GM23338 (cell line): ENCODE measurements at regions not wholly inside any gene's neighbourhood (a gene's known extent, or its start where the extent isn't known, plus 50 kb on each side); places are given as distances from the start of the nearest gene placed in this dataset.

Experiments used
- ATAC-seq: fragments of 200-7000 bp; cut with Tn5 transposase; 3 replicates; pipeline ENCODE4 v1.9.1; 2020
- DNase-seq: peaks from one replicate; pipeline ENCODE4 v3.0.0-alpha.2; 2015; ENCODE audit warnings: low spot score
- H2AFZ ChIP-seq: fragments of 200-600 bp; sonication (generic); 2 replicates; pipeline ENCODE4 v1.8.0; 2016; ENCODE audit warnings: antibody characterized with exemption, mild to moderate bottlenecking, moderate library complexity
- H3F3A ChIP-seq: fragments of 200-600 bp; sonication (generic); replicated peaks from 2 replicates; pipeline ENCODE4 v1.8.0; 2017; ENCODE audit warnings: antibody characterized with exemption, mixed run types, low read depth
- H3K27ac ChIP-seq: fragments of 200-600 bp; sonication (generic); 2 replicates; pipeline ENCODE4 v1.6.1; 2016; ENCODE audit warnings: low read depth
- H3K27me3 ChIP-seq: fragments of 200-600 bp; sonication (generic); 2 replicates; pipeline ENCODE4 v1.8.0; 2016; ENCODE audit warnings: mild to moderate bottlenecking, mixed run types, moderate library complexity; ENCODE audit not compliant: insufficient read depth
- H3K36me3 ChIP-seq: fragments of 200-600 bp; sonication (generic); 2 replicates; pipeline ENCODE4 v1.8.0; 2016; ENCODE audit warnings: mild to moderate bottlenecking; ENCODE audit not compliant: insufficient read depth
- H3K4me1 ChIP-seq: fragments of 200-600 bp; sonication (generic); 2 replicates; pipeline ENCODE4 v1.8.0; 2016; ENCODE audit warnings: mild to moderate bottlenecking, moderate library complexity; ENCODE audit not compliant: insufficient read depth
- H3K4me2 ChIP-seq: fragments of 200-600 bp; sonication (generic); 2 replicates; pipeline ENCODE4 v1.7.1; 2017; ENCODE audit warnings: mixed run types
- H3K4me3 ChIP-seq: fragments of 200-600 bp; sonication (generic); 2 replicates; pipeline ENCODE4 v1.6.1; 2016; ENCODE audit warnings: mixed run types
- H3K79me2 ChIP-seq: fragments of 200-600 bp; sonication (generic); replicated peaks from 2 replicates; pipeline ENCODE4 v1.8.0; 2017; ENCODE audit warnings: mild to moderate bottlenecking; ENCODE audit not compliant: insufficient read depth
- H3K9me2 ChIP-seq: fragments of 200-600 bp; sonication (generic); 2 replicates; pipeline ENCODE4 v1.8.0; 2017; ENCODE audit not compliant: insufficient read depth
- H4K20me1 ChIP-seq: fragments of 200-600 bp; sonication (generic); replicated peaks from 2 replicates; pipeline ENCODE4 v1.8.0; 2017; ENCODE audit warnings: mild to moderate bottlenecking; ENCODE audit not compliant: insufficient read depth
- H3K27ac Mint-ChIP-seq: 2 replicates; pipeline ENCODE4 v1.8.0; 2020; ENCODE audit warnings: inconsistent platforms, mild to moderate bottlenecking, moderate library complexity, mixed read lengths
- H3K27me3 Mint-ChIP-seq: 3 replicates; pipeline ENCODE4 v1.8.0; 2022; ENCODE audit warnings: low read depth, mild to moderate bottlenecking, moderate library complexity, mixed read lengths, inconsistent platforms; ENCODE audit not compliant: insufficient read depth, poor library complexity
- H3K36me3 Mint-ChIP-seq: 3 replicates; pipeline ENCODE4 v1.8.0; 2021; ENCODE audit warnings: low read depth, mild to moderate bottlenecking, inconsistent platforms, moderate library complexity, mixed read lengths
- H3K4me1 Mint-ChIP-seq: 3 replicates; pipeline ENCODE4 v1.8.0; 2020; ENCODE audit warnings: mild to moderate bottlenecking, inconsistent platforms, mixed read lengths
- H3K4me3 Mint-ChIP-seq: 3 replicates; pipeline ENCODE4 v1.8.0; 2021; ENCODE audit warnings: moderate library complexity, mild to moderate bottlenecking, inconsistent platforms, mixed read lengths
- H3K9me3 Mint-ChIP-seq: 3 replicates; pipeline ENCODE4 v1.8.0; 2020; ENCODE audit warnings: moderate library complexity, mild to moderate bottlenecking, inconsistent platforms, mixed read lengths
- CREB1 ChIP-seq: fragments of 250-450 bp; sonication (Bioruptor Pico); IDR thresholded peaks from 2 replicates; pipeline ENCODE4 v1.5.0; 2020; ENCODE audit warnings: low read depth, mild to moderate bottlenecking, moderate library complexity
- ETS1 ChIP-seq: IDR thresholded peaks from 2 replicates; pipeline ENCODE4 v1.6.1; 2016; ENCODE audit warnings: antibody characterized with exemption
- EZH2 ChIP-seq: fragments of 200-600 bp; sonication (generic); IDR thresholded peaks from one replicate; pipeline ENCODE4 v1.8.0; 2017; ENCODE audit warnings: antibody characterized with exemption, mild to moderate bottlenecking, low read depth; ENCODE audit not compliant: unreplicated experiment
- EZH2phosphoT487 ChIP-seq: fragments of 200-600 bp; sonication (generic); IDR thresholded peaks from one replicate; pipeline ENCODE4 v1.8.1; 2018; ENCODE audit warnings: antibody characterized with exemption; ENCODE audit not compliant: unreplicated experiment
- JUNB ChIP-seq: IDR thresholded peaks from one replicate; pipeline ENCODE4 v1.6.1; 2016; ENCODE audit warnings: antibody characterized with exemption; ENCODE audit not compliant: unreplicated experiment
- NANOG ChIP-seq: IDR thresholded peaks from 2 replicates; pipeline ENCODE4 v1.6.1; 2016; ENCODE audit warnings: antibody characterized with exemption, borderline replicate concordance
- POLR2AphosphoS5 ChIP-seq: IDR thresholded peaks from 2 replicates; pipeline ENCODE4 v1.6.1; 2016; ENCODE audit warnings: antibody characterized with exemption, low read depth
- REST ChIP-seq: IDR thresholded peaks from one replicate; pipeline ENCODE4 v1.6.1; 2018; ENCODE audit warnings: antibody characterized with exemption; ENCODE audit not compliant: unreplicated experiment
- STAT1 ChIP-seq: IDR thresholded peaks from one replicate; pipeline ENCODE4 v1.6.1; 2016; ENCODE audit warnings: antibody characterized with exemption; ENCODE audit not compliant: unreplicated experiment
- ZNF114 ChIP-seq: fragments of 250-450 bp; sonication (Bioruptor Pico); IDR thresholded peaks from 2 replicates; pipeline ENCODE4 v1.5.0; 2020; ENCODE audit warnings: mild to moderate bottlenecking, moderate library complexity
- ZNF331 ChIP-seq: fragments of 250-450 bp; sonication (Bioruptor Pico); IDR thresholded peaks from 2 replicates; pipeline ENCODE4 v1.5.0; 2020; ENCODE audit warnings: low read depth, mild to moderate bottlenecking, moderate library complexity
- TF ChIP-seq, protein P1 (sequence below): fragments of 250-450 bp; sonication (Bioruptor Pico); IDR thresholded peaks from 2 replicates; pipeline ENCODE4 v1.5.0; 2020; ENCODE audit warnings: mild to moderate bottlenecking, moderate library complexity

DNA sequence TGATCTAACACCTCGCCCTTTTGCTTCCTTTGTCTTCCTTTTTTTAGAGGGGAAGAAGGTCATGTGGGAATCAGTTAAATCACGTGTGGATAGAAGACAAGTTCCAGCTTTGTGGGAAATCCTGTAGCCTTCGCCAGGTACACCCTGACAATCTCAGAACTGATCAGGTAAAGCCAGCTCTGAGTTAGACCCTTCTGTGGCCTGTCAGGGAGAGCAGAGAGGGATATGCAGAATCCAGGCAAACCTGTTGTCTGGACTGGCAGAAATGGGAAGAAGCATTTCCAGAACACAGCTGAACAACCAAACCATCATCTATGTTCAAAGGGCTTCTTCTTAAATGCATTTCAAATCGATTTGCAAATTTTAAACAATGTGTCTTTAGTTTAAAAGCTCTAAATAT is 247.4 kb upstream of the FN1 start:
- ATAC-seq (no peak), DNase-seq (no peak)
- no peaks in the 10 kb centered on the region for H3K36me3 ChIP-seq
- H3K27ac Mint-ChIP-seq: no peak overlapping the region
- H3K79me2 ChIP-seq: no peaks in the 10 kb centered on the region
- H3K27ac ChIP-seq: no peak overlapping the region
- H3F3A ChIP-seq: no peaks in the 10 kb centered on the region
- no peak overlapping the region for H3K4me3 Mint-ChIP-seq
- H3K4me1 Mint-ChIP-seq: no peaks in the 10 kb centered on the region
- no peak overlapping the region for H3K4me2 ChIP-seq
- H2AFZ ChIP-seq: no peak overlapping the region
- no peak for TF ChIP-seq STAT1
- TF ChIP-seq NANOG: no peak
- TF ChIP-seq REST: no peak
- no peak for TF ChIP-seq JUNB
- TF ChIP-seq ETS1: no peak
- TF ChIP-seq, protein P1, sequence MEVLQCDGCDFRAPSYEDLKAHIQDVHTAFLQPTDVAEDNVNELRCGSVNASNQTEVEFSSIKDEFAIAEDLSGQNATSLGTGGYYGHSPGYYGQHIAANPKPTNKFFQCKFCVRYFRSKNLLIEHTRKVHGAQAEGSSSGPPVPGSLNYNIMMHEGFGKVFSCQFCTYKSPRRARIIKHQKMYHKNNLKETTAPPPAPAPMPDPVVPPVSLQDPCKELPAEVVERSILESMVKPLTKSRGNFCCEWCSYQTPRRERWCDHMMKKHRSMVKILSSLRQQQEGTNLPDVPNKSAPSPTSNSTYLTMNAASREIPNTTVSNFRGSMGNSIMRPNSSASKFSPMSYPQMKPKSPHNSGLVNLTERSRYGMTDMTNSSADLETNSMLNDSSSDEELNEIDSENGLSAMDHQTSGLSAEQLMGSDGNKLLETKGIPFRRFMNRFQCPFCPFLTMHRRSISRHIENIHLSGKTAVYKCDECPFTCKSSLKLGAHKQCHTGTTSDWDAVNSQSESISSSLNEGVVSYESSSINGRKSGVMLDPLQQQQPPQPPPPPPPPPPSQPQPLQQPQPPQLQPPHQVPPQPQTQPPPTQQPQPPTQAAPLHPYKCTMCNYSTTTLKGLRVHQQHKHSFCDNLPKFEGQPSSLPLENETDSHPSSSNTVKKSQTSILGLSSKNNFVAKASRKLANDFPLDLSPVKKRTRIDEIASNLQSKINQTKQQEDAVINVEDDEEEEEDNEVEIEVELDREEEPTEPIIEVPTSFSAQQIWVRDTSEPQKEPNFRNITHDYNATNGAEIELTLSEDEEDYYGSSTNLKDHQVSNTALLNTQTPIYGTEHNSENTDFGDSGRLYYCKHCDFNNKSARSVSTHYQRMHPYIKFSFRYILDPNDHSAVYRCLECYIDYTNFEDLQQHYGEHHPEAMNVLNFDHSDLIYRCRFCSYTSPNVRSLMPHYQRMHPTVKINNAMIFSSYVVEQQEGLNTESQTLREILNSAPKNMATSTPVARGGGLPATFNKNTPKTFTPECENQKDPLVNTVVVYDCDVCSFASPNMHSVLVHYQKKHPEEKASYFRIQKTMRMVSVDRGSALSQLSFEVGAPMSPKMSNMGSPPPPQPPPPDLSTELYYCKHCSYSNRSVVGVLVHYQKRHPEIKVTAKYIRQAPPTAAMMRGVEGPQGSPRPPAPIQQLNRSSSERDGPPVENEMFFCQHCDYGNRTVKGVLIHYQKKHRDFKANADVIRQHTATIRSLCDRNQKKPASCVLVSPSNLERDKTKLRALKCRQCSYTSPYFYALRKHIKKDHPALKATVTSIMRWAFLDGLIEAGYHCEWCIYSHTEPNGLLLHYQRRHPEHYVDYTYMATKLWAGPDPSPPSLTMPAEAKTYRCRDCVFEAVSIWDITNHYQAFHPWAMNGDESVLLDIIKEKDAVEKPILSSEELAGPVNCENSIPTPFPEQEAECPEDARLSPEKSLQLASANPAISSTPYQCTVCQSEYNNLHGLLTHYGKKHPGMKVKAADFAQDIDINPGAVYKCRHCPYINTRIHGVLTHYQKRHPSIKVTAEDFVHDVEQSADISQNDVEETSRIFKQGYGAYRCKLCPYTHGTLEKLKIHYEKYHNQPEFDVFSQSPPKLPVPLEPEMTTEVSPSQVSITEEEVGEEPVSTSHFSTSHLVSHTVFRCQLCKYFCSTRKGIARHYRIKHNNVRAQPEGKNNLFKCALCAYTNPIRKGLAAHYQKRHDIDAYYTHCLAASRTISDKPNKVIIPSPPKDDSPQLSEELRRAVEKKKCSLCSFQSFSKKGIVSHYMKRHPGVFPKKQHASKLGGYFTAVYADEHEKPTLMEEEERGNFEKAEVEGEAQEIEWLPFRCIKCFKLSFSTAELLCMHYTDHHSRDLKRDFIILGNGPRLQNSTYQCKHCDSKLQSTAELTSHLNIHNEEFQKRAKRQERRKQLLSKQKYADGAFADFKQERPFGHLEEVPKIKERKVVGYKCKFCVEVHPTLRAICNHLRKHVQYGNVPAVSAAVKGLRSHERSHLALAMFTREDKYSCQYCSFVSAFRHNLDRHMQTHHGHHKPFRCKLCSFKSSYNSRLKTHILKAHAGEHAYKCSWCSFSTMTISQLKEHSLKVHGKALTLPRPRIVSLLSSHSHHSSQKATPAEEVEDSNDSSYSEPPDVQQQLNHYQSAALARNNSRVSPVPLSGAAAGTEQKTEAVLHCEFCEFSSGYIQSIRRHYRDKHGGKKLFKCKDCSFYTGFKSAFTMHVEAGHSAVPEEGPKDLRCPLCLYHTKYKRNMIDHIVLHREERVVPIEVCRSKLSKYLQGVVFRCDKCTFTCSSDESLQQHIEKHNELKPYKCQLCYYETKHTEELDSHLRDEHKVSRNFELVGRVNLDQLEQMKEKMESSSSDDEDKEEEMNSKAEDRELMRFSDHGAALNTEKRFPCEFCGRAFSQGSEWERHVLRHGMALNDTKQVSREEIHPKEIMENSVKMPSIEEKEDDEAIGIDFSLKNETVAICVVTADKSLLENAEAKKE (CRISPR knock-in tag): no peak
- TF ChIP-seq ZNF331 (CRISPR knock-in tag): no peak
- TF ChIP-seq ZNF114 (CRISPR knock-in tag): no peak
- TF ChIP-seq POLR2AphosphoS5: no peak
- TF ChIP-seq EZH2phosphoT487: no peak
- no peak for TF ChIP-seq CREB1 (CRISPR knock-in tag)
- TF ChIP-seq EZH2: no peak
- no peaks in the 10 kb centered on the region for H4K20me1 ChIP-seq
- no peaks in the 10 kb centered on the region; the same call in 1 of the 2 replicates for H3K9me2 ChIP-seq
- no peaks in the 10 kb centered on the region for H3K36me3 Mint-ChIP-seq
- peaks cover 2% of the 10 kb centered on the region; the same call in 2 of the 3 replicates for H3K9me3 Mint-ChIP-seq
- no peaks in the 10 kb centered on the region for H3K4me1 ChIP-seq
- H3K4me3 ChIP-seq: no peak overlapping the region
- H3K27me3 Mint-ChIP-seq: peaks cover 4% of the 10 kb centered on the region
- no peaks in the 10 kb centered on the region for H3K27me3 ChIP-seq
